Hepatocyte (in vitro differentiated cells): ENCODE measurements at regions not wholly inside any gene's neighbourhood (a gene's known extent, or its start where the extent isn't known, plus 50 kb on each side); places are given as distances from the start of the nearest gene placed in this dataset.

Experiments used
- EZH2 ChIP-seq: fragments of 200-600 bp; sonication (generic); IDR thresholded peaks from 2 replicates; pipeline ENCODE4 v1.6.1; 2016; ENCODE audit warnings: antibody characterized with exemption, mild to moderate bottlenecking, borderline replicate concordance
- EZH2phosphoT487 ChIP-seq: fragments of 200-600 bp; sonication (generic); IDR thresholded peaks from one replicate; pipeline ENCODE4 v1.6.1; 2018; ENCODE audit warnings: antibody characterized with exemption, mild to moderate bottlenecking, low read depth, moderate library complexity; ENCODE audit not compliant: unreplicated experiment, severe bottlenecking
- TF ChIP-seq, protein P1 (sequence below): fragments of 200-600 bp; sonication (generic); IDR thresholded peaks from 2 replicates; pipeline ENCODE4 v1.5.1; 2016; ENCODE audit warnings: antibody characterized with exemption, mild to moderate bottlenecking; ENCODE audit not compliant: poor library complexity

DNA sequence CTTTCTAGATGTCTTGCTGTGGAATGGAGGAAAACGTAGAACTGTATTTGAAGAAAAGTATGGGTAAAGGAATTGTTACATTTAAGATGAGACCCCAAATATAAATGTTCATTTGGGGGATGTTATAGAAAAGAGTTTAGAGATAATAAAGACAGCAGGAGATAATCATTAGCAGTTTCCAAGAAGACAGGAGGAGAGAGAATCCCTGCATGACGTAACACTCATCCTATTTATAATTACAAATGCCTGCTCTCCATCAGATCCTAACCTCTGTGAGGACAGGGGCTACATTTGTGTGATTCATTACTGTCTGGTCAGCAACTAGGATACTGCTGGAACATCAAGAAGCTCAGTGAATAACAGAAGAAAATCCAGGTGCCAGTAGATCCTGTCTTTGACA lies 133.0 kb upstream of the HDDC2 start:
- TF ChIP-seq EZH2phosphoT487 (no peak), EZH2 (no peak)
- TF ChIP-seq, protein P1, sequence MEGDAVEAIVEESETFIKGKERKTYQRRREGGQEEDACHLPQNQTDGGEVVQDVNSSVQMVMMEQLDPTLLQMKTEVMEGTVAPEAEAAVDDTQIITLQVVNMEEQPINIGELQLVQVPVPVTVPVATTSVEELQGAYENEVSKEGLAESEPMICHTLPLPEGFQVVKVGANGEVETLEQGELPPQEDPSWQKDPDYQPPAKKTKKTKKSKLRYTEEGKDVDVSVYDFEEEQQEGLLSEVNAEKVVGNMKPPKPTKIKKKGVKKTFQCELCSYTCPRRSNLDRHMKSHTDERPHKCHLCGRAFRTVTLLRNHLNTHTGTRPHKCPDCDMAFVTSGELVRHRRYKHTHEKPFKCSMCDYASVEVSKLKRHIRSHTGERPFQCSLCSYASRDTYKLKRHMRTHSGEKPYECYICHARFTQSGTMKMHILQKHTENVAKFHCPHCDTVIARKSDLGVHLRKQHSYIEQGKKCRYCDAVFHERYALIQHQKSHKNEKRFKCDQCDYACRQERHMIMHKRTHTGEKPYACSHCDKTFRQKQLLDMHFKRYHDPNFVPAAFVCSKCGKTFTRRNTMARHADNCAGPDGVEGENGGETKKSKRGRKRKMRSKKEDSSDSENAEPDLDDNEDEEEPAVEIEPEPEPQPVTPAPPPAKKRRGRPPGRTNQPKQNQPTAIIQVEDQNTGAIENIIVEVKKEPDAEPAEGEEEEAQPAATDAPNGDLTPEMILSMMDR: no peak
